Lower leg skin (tissue), 4 donors: ENCODE measurements at regions not wholly inside any gene's neighbourhood (a gene's known extent, or its start where the extent isn't known, plus 50 kb on each side); places are given as distances from the start of the nearest gene placed in this dataset.

Experiments
- DNase-seq, 2 donors: peaks; one replicate each; pipeline ENCODE4 v3.0.0-alpha.2; 2019; ENCODE audit warnings: low spot score in 2 of 2
- H3K4me3 ChIP-seq: fragments of 200-600 bp; sonication (generic); 2 replicates; pipeline ENCODE4 v1.5.1; 2017; ENCODE audit warnings: mild to moderate bottlenecking, low read depth; ENCODE audit not compliant: poor library complexity, severe bottlenecking
- CTCF ChIP-seq, 3 donors: fragments of 450-650 bp; IDR thresholded peaks; one replicate each; pipeline ENCODE4 v1.5.1; 2016; ENCODE audit warnings: antibody characterized with exemption in 3 of 3, mild to moderate bottlenecking in 3 of 3, moderate library complexity in 2 of 3
- POLR2A ChIP-seq, 2 donors: fragments of 450-650 bp; IDR thresholded peaks; one replicate each; pipeline ENCODE4 v1.6.1; 2016 to 2017; ENCODE audit warnings: antibody characterized with exemption in 2 of 2, mild to moderate bottlenecking in 1 of 2, moderate library complexity in 1 of 2
- WGBS, 2 donors: methylation state at CpG; one replicate each; pipeline ENCODE4 v1.1.5; 2018; 5-methylcytosine and 5-hydroxymethylcytosine counted together
- intact Hi-C: fragments of 100-400 bp; cut with DNase I; formaldehyde crosslinking; loops from one replicate; pipeline ENCODE4 v1.15.0; 2023; ENCODE audit warnings: low total_unique reads

- no peak for DNase-seq
- WGBS, 2 donors: 52 to 53% methylated on average over 3 of the region's 3 CpGs
- H3K4me3 ChIP-seq: no peak overlapping the region
- intact Hi-C loops: no loop called here
- TF ChIP-seq CTCF (IDR thresholded peaks at IDR 0.05) (no peak), POLR2A (IDR thresholded peaks at IDR 0.05) (no peak)
These were observed 669.0 kb upstream of the CDH7 start for GRCh38 chr18:65081786-65082185.

GRCh38 chr18:65073060-65073550 lies 677.7 kb upstream of the CDH7 start:
- intact Hi-C loops: no loop called here
- WGBS, 2 donors: 84 to 87% methylated on average over 3 of the region's 3 CpGs
- no peak overlapping the region for H3K4me3 ChIP-seq
- DNase-seq: no peak
- no peak for TF ChIP-seq CTCF (IDR thresholded peaks at IDR 0.05)
- no peak for TF ChIP-seq POLR2A (IDR thresholded peaks at IDR 0.05)

GRCh38 chr18:65057439-65058083 lies 693.3 kb upstream of the CDH7 start:
- 70 to 73% methylated on average over 9 of the region's 9 CpGs for WGBS, 2 donors
- no peak for DNase-seq
- no peak overlapping the region for H3K4me3 ChIP-seq
- intact Hi-C loops: no loop called here
- TF ChIP-seq POLR2A (IDR thresholded peaks at IDR 0.05) (no peak), CTCF (IDR thresholded peaks at IDR 0.05) (no peak)

- WGBS, 2 donors: 77 to 78% methylated on average over 2 of the region's 2 CpGs
- no peak for DNase-seq
- intact Hi-C loops: no loop called here
These were observed 694.2 kb upstream of the CDH7 start for GRCh38 chr18:65056575-65056974.

GRCh38 chr18:65049586-65049985 lies 701.2 kb upstream of the CDH7 start:
- no peak overlapping the region for H3K4me3 ChIP-seq
- no peak for DNase-seq
- intact Hi-C loops: no loop called here
- no peak for TF ChIP-seq POLR2A (IDR thresholded peaks at IDR 0.05)
- TF ChIP-seq CTCF (IDR thresholded peaks at IDR 0.05): no peak
- WGBS, 2 donors: 80 to 89% methylated on average over 3 of the region's 3 CpGs

More at GRCh38 chr18:65056575-65056974, 694.2 kb upstream of the CDH7 start:
- H3K4me3 ChIP-seq: no peak overlapping the region
- TF ChIP-seq POLR2A (IDR thresholded peaks at IDR 0.05) (no peak), CTCF (IDR thresholded peaks at IDR 0.05) (no peak)

- TF ChIP-seq CTCF (IDR thresholded peaks at IDR 0.05) (no peak), POLR2A (IDR thresholded peaks at IDR 0.05) (no peak)
- no peak overlapping the region for H3K4me3 ChIP-seq
- no peak for DNase-seq
- WGBS, 2 donors: 88 to 90% methylated on average over 4 of the region's 4 CpGs
- intact Hi-C loops: no loop called here
These were observed 711.2 kb upstream of the CDH7 start for GRCh38 chr18:65039578-65039977.
